ENCODE measurements at regions not wholly inside any gene's neighbourhood (a gene's known extent, or its start where the extent isn't known, plus 50 kb on each side); places are given as distances from the start of the nearest gene placed in this dataset.

DNA sequence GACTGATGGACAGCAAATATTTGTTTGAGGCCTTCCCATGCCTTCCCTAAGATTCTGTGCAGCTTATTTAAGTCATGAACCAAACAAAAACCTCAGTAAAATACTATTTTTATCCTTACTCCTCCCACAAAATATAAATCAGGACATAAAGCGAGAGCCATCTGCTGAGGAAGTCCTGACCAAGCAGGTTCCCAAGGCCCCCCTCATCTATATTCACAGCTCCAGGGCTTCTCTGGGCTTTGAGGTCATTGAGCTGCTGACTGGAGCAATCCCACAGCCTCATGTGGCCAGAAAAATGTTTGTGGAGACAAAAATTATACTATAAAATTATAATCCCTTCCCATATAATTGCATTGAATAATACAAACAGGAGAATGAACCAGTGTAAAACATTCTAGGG lies 846.2 kb downstream of the ADGRL2 start:
- no peak for DNase-seq (ENCODE audit: extremely low spot score)
- H3K27ac ChIP-seq (replicated peaks in 1 of 4) = no peak overlapping the region
- H3K9me3 ChIP-seq = no peaks in the 10 kb centered on the region
- 4% methylated on average over 1 of the region's 1 CpG for WGBS
- no peak overlapping the region for H3K4me3 ChIP-seq
- intact Hi-C loops (cut with DNase I) = no loop called here
- no peaks in the 10 kb centered on the region for H3K36me3 ChIP-seq
- H3K4me1 ChIP-seq = peaks cover 0 to 4% (median 0%) of the 10 kb centered on the region in 4 donors
- H3K27me3 ChIP-seq = no peaks in the 10 kb centered on the region
- TF ChIP-seq, protein P1, sequence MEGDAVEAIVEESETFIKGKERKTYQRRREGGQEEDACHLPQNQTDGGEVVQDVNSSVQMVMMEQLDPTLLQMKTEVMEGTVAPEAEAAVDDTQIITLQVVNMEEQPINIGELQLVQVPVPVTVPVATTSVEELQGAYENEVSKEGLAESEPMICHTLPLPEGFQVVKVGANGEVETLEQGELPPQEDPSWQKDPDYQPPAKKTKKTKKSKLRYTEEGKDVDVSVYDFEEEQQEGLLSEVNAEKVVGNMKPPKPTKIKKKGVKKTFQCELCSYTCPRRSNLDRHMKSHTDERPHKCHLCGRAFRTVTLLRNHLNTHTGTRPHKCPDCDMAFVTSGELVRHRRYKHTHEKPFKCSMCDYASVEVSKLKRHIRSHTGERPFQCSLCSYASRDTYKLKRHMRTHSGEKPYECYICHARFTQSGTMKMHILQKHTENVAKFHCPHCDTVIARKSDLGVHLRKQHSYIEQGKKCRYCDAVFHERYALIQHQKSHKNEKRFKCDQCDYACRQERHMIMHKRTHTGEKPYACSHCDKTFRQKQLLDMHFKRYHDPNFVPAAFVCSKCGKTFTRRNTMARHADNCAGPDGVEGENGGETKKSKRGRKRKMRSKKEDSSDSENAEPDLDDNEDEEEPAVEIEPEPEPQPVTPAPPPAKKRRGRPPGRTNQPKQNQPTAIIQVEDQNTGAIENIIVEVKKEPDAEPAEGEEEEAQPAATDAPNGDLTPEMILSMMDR (IDR thresholded peaks at IDR 0.05) = no peak
- no peak for TF ChIP-seq EP300 (IDR thresholded peaks at IDR 0.05)
- no peak for TF ChIP-seq POLR2AphosphoS5 (IDR thresholded peaks at IDR 0.05)
- TF ChIP-seq POLR2A (IDR thresholded peaks at IDR 0.05; ENCODE audit: low read depth) = no peak

- DNase-seq (ENCODE audit: extremely low spot score) = no peak
- Histone ChIP-seq H3K9me3 (no peaks in the 10 kb centered on the region), H3K36me3 (no peaks in the 10 kb centered on the region), H3K4me3 (no peak overlapping the region), H3K27ac (replicated peaks in 1 of 4) (no peak overlapping the region), H3K27me3 (no peaks in the 10 kb centered on the region), H3K4me1 (peaks cover 0 to 4% (median 0%) of the 10 kb centered on the region in 4 donors)
- TF ChIP-seq EP300 (IDR thresholded peaks at IDR 0.05) (no peak), POLR2A (IDR thresholded peaks at IDR 0.05; ENCODE audit: low read depth) (no peak)
- TF ChIP-seq, protein P1 (IDR thresholded peaks at IDR 0.05) = no peak
- intact Hi-C loops (cut with DNase I) = no loop called here
Observed at GRCh38 chr1:82646336-82646735, 845.6 kb downstream of the ADGRL2 start.

GRCh38 chr1:82644186-82644915 lies 843.6 kb downstream of the ADGRL2 start:
- Histone ChIP-seq H3K4me3 (no peak overlapping the region), H3K36me3 (no peaks in the 10 kb centered on the region), H3K27ac (replicated peaks in 1 of 4) (no peak overlapping the region), H3K27me3 (no peaks in the 10 kb centered on the region), H3K9me3 (no peaks in the 10 kb centered on the region), H3K4me1 (peaks cover 0 to 4% (median 0%) of the 10 kb centered on the region in 4 donors)
- DNase-seq (ENCODE audit: extremely low spot score) = no peak
- TF ChIP-seq POLR2AphosphoS5 (IDR thresholded peaks at IDR 0.05) (no peak), EP300 (IDR thresholded peaks at IDR 0.05) (no peak), POLR2A (IDR thresholded peaks at IDR 0.05; ENCODE audit: low read depth) (no peak)
- TF ChIP-seq, protein P1 (IDR thresholded peaks at IDR 0.05) = no peak
- intact Hi-C loops (cut with DNase I) = no loop called here
- WGBS = 78% methylated on average over 5 of the region's 5 CpGs

GRCh38 chr1:82640352-82640751 lies 839.6 kb downstream of the ADGRL2 start:
- no peaks in the 10 kb centered on the region for H3K27me3 ChIP-seq
- intact Hi-C loops (cut with DNase I) = no loop called here
- H3K9me3 ChIP-seq = no peaks in the 10 kb centered on the region
- H3K27ac ChIP-seq (replicated peaks in 1 of 4) = no peak overlapping the region
- 84% methylated on average over 1 of the region's 1 CpG for WGBS
- no peak for DNase-seq (ENCODE audit: extremely low spot score)
- no peaks in the 10 kb centered on the region for H3K36me3 ChIP-seq
- no peak overlapping the region for H3K4me3 ChIP-seq
- no peaks in the 10 kb centered on the region for H3K4me1 ChIP-seq
- no peak for TF ChIP-seq EP300 (IDR thresholded peaks at IDR 0.05)
- TF ChIP-seq POLR2A (IDR thresholded peaks at IDR 0.05; ENCODE audit: low read depth) = no peak
- TF ChIP-seq, protein P1 (IDR thresholded peaks at IDR 0.05) = no peak
- no peak for TF ChIP-seq POLR2AphosphoS5 (IDR thresholded peaks at IDR 0.05)

GRCh38 chr1:82634266-82634665 lies 833.5 kb downstream of the ADGRL2 start:
- DNase-seq (ENCODE audit: extremely low spot score) = no peak
- 84% methylated on average over 1 of the region's 1 CpG for WGBS
- intact Hi-C loops (cut with DNase I) = no loop called here
- H3K27me3 ChIP-seq = peaks cover 0 to 2% (median 0%) of the 10 kb centered on the region in 4 donors
- H3K27ac ChIP-seq (replicated peaks in 1 of 4) = no peak overlapping the region
- H3K4me1 ChIP-seq = no peaks in the 10 kb centered on the region
- TF ChIP-seq, protein P1 (IDR thresholded peaks at IDR 0.05) = no peak
- TF ChIP-seq EP300 (IDR thresholded peaks at IDR 0.05) = no peak
- no peak for TF ChIP-seq POLR2A (IDR thresholded peaks at IDR 0.05; ENCODE audit: low read depth)
- TF ChIP-seq POLR2AphosphoS5 (IDR thresholded peaks at IDR 0.05) = no peak
- H3K4me3 ChIP-seq = no peak overlapping the region
- no peaks in the 10 kb centered on the region for H3K36me3 ChIP-seq
- H3K9me3 ChIP-seq = no peaks in the 10 kb centered on the region
